ENCODE measurements at regions not wholly inside any gene's neighbourhood (a gene's known extent, or its start where the extent isn't known, plus 50 kb on each side); places are given as distances from the start of the nearest gene placed in this dataset.

- no peak for DNase-seq
- Histone ChIP-seq H4K20me1 (ENCODE audit: insufficient read depth) (peaks cover 5% of the 10 kb centered on the region; the same call in 1 of the 2 replicates), H3F3A (ENCODE audit: insufficient read depth, low read depth) (no peaks in the 10 kb centered on the region), H2AFZ (no peak overlapping the region), H3K4me1 (replicated peaks; ENCODE audit: insufficient read depth) (no peaks in the 10 kb centered on the region), H3K79me2 (ENCODE audit: low read depth) (no peaks in the 10 kb centered on the region), H3K4me3 (no peak overlapping the region), H3K27me3 (ENCODE audit: insufficient read depth, low read depth) (peaks cover 95% of the 10 kb centered on the region), H3K4me2 (no peak overlapping the region), H3K36me3 (ENCODE audit: low read depth) (no peaks in the 10 kb centered on the region), H3K27ac (no peak overlapping the region), H3K9me3 (ENCODE audit: insufficient read depth, low read depth) (no peaks in the 10 kb centered on the region), H3K9me2 (ENCODE audit: insufficient read depth) (no peaks in the 10 kb centered on the region)
- BruUV-seq (replicated peaks) = no TSS peak
- ChIA-PET CTCF (no interaction called here), POLR2A (ENCODE audit: unreplicated experiment) (no interaction called here)
- intact Hi-C loops (cut with micrococcal nuclease; ENCODE audit: unreplicated experiment) = no loop called here
- no peak for TF ChIP-seq CTCF (conservative IDR thresholded peaks at IDR 0.05)
- no peak for TF ChIP-seq EZH2 (IDR thresholded peaks at IDR 0.05; ENCODE audit: low read depth)
Measured at GRCh38 chr16:86244936-86245335, 265.4 kb upstream of the FOXF1 start.

- Histone ChIP-seq H3K27ac (no peak overlapping the region), H3F3A (ENCODE audit: insufficient read depth, low read depth) (no peaks in the 10 kb centered on the region), H3K9me3 (ENCODE audit: insufficient read depth, low read depth) (no peaks in the 10 kb centered on the region), H3K4me1 (replicated peaks; ENCODE audit: insufficient read depth) (no peaks in the 10 kb centered on the region), H3K36me3 (ENCODE audit: low read depth) (no peaks in the 10 kb centered on the region), H3K4me3 (no peak overlapping the region), H4K20me1 (ENCODE audit: insufficient read depth) (peaks cover 5% of the 10 kb centered on the region; the same call in 1 of the 2 replicates), H3K4me2 (no peak overlapping the region), H3K79me2 (ENCODE audit: low read depth) (no peaks in the 10 kb centered on the region), H3K27me3 (ENCODE audit: insufficient read depth, low read depth) (peaks cover 98% of the 10 kb centered on the region), H2AFZ (no peak overlapping the region), H3K9me2 (ENCODE audit: insufficient read depth) (no peaks in the 10 kb centered on the region)
- no TSS peak for BruUV-seq (replicated peaks)
- DNase-seq = no peak
- TF ChIP-seq CTCF (conservative IDR thresholded peaks at IDR 0.05) (no peak), EZH2 (IDR thresholded peaks at IDR 0.05; ENCODE audit: low read depth) (no peak)
- intact Hi-C loops (cut with micrococcal nuclease; ENCODE audit: unreplicated experiment) = no loop called here
- CTCF ChIA-PET = no interaction called here
- POLR2A ChIA-PET (ENCODE audit: unreplicated experiment) = no interaction called here
Measured at GRCh38 chr16:86245351-86245750, 265.0 kb upstream of the FOXF1 start.

GRCh38 chr16:86245895-86246294, 264.4 kb upstream of the FOXF1 start:
- no peaks in the 10 kb centered on the region for H3F3A ChIP-seq (ENCODE audit: insufficient read depth, low read depth)
- intact Hi-C loops (cut with micrococcal nuclease; ENCODE audit: unreplicated experiment) = no loop called here
- ChIA-PET CTCF (no interaction called here), POLR2A (ENCODE audit: unreplicated experiment) (no interaction called here)
- H4K20me1 ChIP-seq (ENCODE audit: insufficient read depth) = peaks cover 3% of the 10 kb centered on the region; the same call in 1 of the 2 replicates
- no peak for DNase-seq
- no peaks in the 10 kb centered on the region for H3K9me3 ChIP-seq (ENCODE audit: insufficient read depth, low read depth)
- H3K36me3 ChIP-seq (ENCODE audit: low read depth) = no peaks in the 10 kb centered on the region
- H3K79me2 ChIP-seq (ENCODE audit: low read depth) = no peaks in the 10 kb centered on the region
- H3K4me1 ChIP-seq (replicated peaks; ENCODE audit: insufficient read depth) = no peaks in the 10 kb centered on the region
- BruUV-seq (replicated peaks) = no TSS peak
- H3K4me3 ChIP-seq = no peak overlapping the region
- TF ChIP-seq EZH2 (IDR thresholded peaks at IDR 0.05; ENCODE audit: low read depth) = no peak
- TF ChIP-seq CTCF (conservative IDR thresholded peaks at IDR 0.05) = no peak
- H3K27ac ChIP-seq = no peak overlapping the region
- peaks cover 96% of the 10 kb centered on the region for H3K27me3 ChIP-seq (ENCODE audit: insufficient read depth, low read depth)
- no peaks in the 10 kb centered on the region for H3K9me2 ChIP-seq (ENCODE audit: insufficient read depth)
- H3K4me2 ChIP-seq = no peak overlapping the region
- no peak overlapping the region for H2AFZ ChIP-seq

Data from PC-9 (cell line).